ENCODE measurements at regions not wholly inside any gene's neighbourhood (a gene's known extent, or its start where the extent isn't known, plus 50 kb on each side); places are given as distances from the start of the nearest gene placed in this dataset. TPM values are rescaled to one million over a fixed set of nuclear protein-coding genes. Genes with fewer than 3 reads are reported as not detected.

Small RNA genes in the stretch of these regions (small RNA-seq; reads per million reads assigned to genes)
- gene AL731534.1 = not detected
- gene MIR3924 = not detected
- gene RF01299 = 13.2 reads per million, percentile 94 among the genes with 10 or more reads in this experiment
